ENCODE measurements at regions not wholly inside any gene's neighbourhood (a gene's known extent, or its start where the extent isn't known, plus 50 kb on each side); places are given as distances from the start of the nearest gene placed in this dataset.

- no peak for TF ChIP-seq CTCF (conservative IDR thresholded peaks at IDR 0.05; ENCODE audit: low read depth, low read length)
- no peak overlapping the region for H3K4me3 ChIP-seq (ENCODE audit: low read length)
- no peak for DNase-seq (ENCODE audit: low read depth)
Measured at GRCh38 chr3:70392227-70392626, 79.8 kb upstream of the MDFIC2 start.

- DNase-seq (ENCODE audit: low read depth) = no peak
- no peak for TF ChIP-seq CTCF (conservative IDR thresholded peaks at IDR 0.05; ENCODE audit: low read depth, low read length)
- no peak overlapping the region for H3K4me3 ChIP-seq (ENCODE audit: low read length)
Measured at GRCh38 chr3:70387889-70388288, 75.5 kb upstream of the MDFIC2 start.

GRCh38 chr3:70386846-70387245, 74.4 kb upstream of the MDFIC2 start:
- no peak overlapping the region for H3K4me3 ChIP-seq (ENCODE audit: low read length)
- no peak for TF ChIP-seq CTCF (conservative IDR thresholded peaks at IDR 0.05; ENCODE audit: low read depth, low read length)
- no peak for DNase-seq (ENCODE audit: low read depth)

- TF ChIP-seq CTCF (conservative IDR thresholded peaks at IDR 0.05; ENCODE audit: low read depth, low read length) = no peak
- H3K4me3 ChIP-seq (ENCODE audit: low read length) = no peak overlapping the region
Measured at GRCh38 chr3:70386043-70386442, 73.6 kb upstream of the MDFIC2 start.

GRCh38 chr3:70383360-70383831, 71.0 kb upstream of the MDFIC2 start:
- H3K4me3 ChIP-seq (ENCODE audit: low read length) = no peak overlapping the region
- no peak for TF ChIP-seq CTCF (conservative IDR thresholded peaks at IDR 0.05; ENCODE audit: low read depth, low read length)
- no peak for DNase-seq (ENCODE audit: low read depth)

More at GRCh38 chr3:70386043-70386442, 73.6 kb upstream of the MDFIC2 start:
- DNase-seq (ENCODE audit: low read depth) = no peak

- no peak for DNase-seq (ENCODE audit: low read depth)
- no peak for TF ChIP-seq CTCF (conservative IDR thresholded peaks at IDR 0.05; ENCODE audit: low read depth, low read length)
- no peak overlapping the region for H3K4me3 ChIP-seq (ENCODE audit: low read length)
Measured at GRCh38 chr3:70374179-70374578, 61.7 kb upstream of the MDFIC2 start.
